GM18870 (cell line): ENCODE measurements at regions not wholly inside any gene's neighbourhood (a gene's known extent, or its start where the extent isn't known, plus 50 kb on each side); places are given as distances from the start of the nearest gene placed in this dataset.
"Not testable (repeated sequence)": the region's sequence is repeated elsewhere in the genome, so short reads cannot be mapped to it uniquely, and the experiment has no call there.

Experiments
- ATAC-seq: cut with Tn5 transposase; IDR thresholded peaks from one replicate; pipeline ENCODE4 v1.9.1; 2021; ENCODE audit warnings: moderate library complexity; ENCODE audit not compliant: unreplicated experiment

- not testable (repeated sequence) for ATAC-seq
Observed at GRCh38 chr1:120941066-120941465, 51.5 kb downstream of the PPIAL4A start.

DNA sequence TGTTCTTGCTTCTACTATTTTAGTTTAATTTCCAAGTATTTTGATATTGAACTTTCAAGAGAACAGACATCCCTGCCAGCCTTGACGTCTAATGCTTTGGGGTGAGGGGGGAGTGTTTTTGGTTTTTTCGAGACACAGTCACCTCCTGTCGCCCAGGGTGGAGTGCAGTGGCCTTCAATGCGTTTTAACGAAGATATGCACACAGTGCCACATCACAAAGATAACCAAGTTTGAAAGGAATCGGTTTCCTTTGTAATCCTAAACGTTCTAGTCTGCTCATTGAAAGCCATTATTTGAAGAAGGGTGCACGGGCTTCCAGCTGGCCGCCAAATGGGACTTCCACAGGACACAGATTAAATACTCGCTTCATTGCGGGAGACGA lies 52.3 kb downstream of the PPIAL4A start:
- not testable (repeated sequence) for ATAC-seq

GRCh38 chr1:120942218-120942944 lies 52.8 kb downstream of the PPIAL4A start:
- peak; percentile 75 for ATAC-seq

- not testable (repeated sequence) for ATAC-seq
Observed at GRCh38 chr1:120942945-120943319, 53.4 kb downstream of the PPIAL4A start.

GRCh38 chr1:120944691-120945090 lies 55.1 kb downstream of the PPIAL4A start:
- not testable (repeated sequence) for ATAC-seq

DNA sequence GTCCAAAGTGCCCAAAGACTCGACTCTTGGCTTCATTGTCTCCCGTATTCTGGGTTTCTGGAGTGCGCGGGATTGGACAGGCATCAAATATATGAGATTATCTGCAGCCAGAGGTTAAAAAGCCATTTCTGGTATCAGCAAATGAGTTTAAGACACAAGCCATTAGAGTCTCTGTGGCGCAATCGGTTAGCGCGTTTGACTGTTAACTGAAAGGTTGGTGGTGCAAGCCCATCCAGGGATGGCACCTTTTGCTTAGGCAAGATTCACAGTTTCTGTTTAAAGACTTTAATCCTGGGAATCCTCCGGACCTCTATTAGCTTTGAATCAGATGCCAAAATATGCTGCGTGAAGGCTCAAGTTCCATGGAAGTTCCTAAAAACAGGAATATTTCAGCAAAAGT lies 55.6 kb downstream of the PPIAL4A start:
- ATAC-seq = not testable (repeated sequence)

DNA sequence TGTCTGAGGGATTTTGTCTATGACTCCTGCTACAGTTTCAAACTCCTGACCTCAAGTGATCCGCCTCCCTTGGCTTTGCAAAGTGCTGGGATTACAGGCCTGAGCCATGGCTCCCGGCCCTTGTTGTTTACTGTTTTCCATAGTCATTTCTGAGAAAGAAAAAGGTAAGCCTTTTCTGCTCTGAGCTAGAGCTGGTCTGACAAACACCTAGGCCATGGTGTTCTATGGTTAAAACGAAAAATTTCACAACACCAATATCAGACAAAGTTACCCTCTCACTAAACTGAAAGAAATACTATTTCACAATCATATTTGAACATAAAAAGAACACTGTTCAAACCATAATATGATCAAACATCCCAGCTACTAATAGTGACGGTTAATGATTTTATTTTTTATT lies 57.5 kb downstream of the PPIAL4A start:
- ATAC-seq = not testable (repeated sequence)

DNA sequence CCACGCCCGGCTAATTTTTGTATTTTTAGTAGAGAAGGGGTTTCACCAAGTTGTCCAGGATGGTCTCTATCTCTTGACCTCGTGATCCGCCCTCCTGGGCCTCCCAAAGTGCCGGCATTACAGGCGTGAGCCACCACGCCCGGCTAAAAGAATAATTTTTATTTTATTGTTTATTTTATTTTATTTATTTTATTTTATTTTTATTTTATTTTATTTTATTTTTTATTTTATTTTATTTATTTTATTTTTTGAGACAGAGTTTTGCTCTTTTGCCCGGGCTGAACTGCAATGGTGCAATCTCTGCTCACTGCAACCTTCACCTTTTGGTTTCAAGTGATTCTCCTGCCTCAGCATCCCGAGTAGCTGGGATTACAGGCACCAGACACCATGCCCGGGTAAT lies 60.2 kb downstream of the PPIAL4A start:
- not testable (repeated sequence) for ATAC-seq

GRCh38 chr1:120950633-120951032 lies 61.1 kb downstream of the PPIAL4A start:
- not testable (repeated sequence) for ATAC-seq

DNA sequence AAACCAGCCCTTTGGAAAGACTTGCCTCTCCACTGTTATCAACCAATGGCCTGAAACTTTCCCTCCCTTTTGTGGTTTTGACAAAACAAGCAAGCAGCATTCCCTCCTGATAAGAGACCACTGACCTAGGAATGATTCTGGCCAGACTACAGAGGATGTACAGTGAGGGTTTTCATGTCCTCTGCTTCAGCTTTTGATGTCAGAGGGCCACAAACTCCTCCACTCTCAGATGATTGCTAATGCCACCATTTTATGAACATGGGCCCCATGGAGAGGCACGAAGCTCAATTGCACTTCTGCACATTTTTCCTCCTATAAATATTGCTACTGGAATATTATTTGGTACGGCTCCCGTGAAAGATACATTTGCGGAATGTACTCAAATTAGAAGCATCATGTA lies 61.5 kb downstream of the PPIAL4A start:
- ATAC-seq = not testable (repeated sequence)

DNA sequence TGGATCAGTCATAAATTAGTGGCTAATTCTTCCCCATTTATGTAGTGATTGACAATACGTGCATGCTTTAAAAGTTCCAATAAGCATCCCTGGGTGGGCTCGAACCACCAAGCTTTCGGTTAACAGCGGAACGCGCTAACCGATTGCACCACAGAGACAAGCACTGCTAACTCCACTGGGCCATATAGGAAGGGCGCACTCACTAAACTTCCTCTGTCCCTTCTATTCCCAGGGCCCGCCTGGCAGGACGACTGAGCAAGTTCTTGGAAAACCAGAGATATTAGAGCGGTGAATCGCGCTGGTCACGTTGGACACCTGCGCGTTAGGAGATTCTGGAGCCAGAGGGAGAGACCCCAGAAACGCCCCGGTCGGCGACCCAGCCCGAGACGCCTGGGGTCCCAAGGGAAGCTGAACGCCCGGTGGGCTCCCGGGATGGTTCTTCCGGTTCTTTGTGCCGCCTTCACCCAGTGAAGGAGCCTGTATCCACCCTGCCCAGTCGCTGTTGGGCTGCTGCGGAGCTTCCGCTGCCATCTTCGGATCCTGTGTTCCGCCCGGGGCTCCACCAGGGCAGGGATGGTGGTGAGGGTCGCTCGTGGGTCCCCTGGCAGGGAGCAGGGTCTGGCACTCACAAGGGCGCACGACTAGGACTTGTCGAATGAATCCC lies 62.8 kb downstream of the PPIAL4A start:
- ATAC-seq = not testable (repeated sequence)

GRCh38 chr1:120952871-120953265 lies 63.3 kb downstream of the PPIAL4A start:
- ATAC-seq = not testable (repeated sequence)

DNA sequence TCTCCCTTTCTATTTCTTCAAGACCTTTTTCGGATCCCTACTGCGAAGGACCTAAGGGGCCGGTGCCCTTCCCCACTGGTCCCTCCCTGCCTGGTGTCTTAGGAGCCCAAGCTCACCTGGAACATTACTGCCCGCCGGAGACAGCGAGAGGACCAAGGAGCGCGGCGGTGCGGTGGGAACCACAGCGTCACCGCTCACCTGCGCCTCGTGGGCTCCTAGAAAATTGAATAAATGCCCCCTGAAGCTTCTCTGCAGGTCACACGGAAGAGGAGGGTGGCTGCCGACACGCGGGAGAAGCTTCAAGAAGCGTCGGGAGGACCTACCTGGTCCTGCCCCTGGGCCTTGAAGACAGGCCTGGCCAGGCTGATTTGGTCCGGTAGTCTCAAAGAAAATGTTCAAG lies 65.2 kb downstream of the PPIAL4A start:
- no peak for ATAC-seq

DNA sequence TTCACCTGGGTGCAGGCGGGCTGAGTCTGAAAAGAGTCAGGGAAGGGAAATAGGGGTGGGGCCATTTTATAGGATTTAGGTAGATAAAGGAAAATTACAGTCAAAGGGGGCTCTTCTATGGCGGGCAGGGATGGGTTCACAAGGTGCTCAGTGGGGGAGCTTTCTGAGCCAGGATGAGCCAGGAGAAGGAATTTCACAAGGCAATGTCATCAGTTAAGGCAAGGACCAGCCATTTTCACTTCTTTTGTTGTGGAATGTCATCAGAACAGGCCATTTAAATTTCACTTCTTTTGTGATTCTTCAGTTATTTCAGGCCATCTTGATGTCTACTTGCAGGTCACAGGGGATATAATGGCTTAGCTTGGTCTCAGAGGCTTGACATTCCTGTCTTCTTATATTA lies 66.4 kb downstream of the PPIAL4A start:
- not testable (repeated sequence) for ATAC-seq

GRCh38 chr1:120966018-120966417 lies 76.4 kb downstream of the PPIAL4A start:
- not testable (repeated sequence) for ATAC-seq

GRCh38 chr1:120972863-120973262 lies 83.3 kb downstream of the PPIAL4A start:
- ATAC-seq = not testable (repeated sequence)

DNA sequence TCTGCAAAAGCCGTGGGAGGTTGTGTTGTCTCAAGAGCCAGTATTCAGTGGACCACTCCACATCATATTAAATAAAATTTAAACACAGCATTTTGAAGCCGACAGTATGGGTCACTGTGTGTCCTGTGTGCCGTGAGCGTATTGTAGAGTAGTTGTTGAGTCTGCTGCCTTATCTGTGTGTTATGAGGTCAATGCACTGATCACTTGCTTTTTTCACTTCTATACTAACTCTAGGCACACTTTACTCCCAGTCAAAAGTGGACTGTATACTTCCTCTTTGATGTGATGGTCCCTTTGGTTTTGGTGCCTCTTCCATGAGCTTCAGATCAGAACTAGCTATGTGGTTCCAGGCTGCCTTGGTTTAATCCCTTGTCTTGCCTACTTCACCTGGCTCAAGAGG lies 84.3 kb downstream of the PPIAL4A start:
- ATAC-seq = not testable (repeated sequence)

DNA sequence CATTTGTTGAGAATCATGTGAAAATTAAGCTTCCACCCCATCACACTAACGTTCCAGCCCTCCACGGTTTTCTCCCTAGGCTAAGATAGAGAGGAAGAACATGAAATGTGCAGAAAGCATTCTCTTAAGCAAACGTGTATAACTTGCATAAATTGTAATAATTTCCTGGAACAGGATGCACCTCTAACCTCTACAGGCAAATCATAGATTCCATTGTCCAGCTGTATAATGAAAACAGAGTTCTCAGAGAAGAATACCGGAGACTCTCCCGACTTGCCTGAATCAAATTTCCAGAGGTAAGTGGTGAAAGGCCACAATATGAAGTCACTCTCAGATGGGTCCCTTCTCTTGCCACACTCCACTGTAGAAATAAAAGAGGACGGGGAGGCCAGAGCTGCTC lies 87.7 kb downstream of the PPIAL4A start:
- ATAC-seq = not testable (repeated sequence)

GRCh38 chr1:120981489-120982094 lies 92.0 kb downstream of the PPIAL4A start:
- ATAC-seq = not testable (repeated sequence)

DNA sequence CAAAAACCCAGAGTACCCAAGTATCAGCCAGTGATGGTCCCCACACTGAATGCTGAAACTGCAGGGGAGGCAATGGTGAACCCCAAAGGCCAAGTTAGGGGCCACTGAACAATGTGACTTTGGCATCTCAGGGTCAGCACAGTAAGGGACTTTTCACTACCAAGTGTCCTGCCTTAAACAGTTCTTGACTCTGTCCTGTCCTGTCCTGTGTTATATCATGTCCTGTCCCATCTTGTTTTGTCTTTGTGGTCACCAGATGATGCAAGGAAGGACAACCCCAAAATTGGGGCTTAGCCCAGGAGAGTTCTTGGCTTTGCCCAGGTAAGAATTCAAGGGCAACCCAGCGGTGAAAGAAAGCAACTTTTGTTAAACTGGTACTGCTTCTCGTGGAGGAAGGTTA lies 105.0 kb downstream of the PPIAL4A start:
- ATAC-seq = not testable (repeated sequence)

DNA sequence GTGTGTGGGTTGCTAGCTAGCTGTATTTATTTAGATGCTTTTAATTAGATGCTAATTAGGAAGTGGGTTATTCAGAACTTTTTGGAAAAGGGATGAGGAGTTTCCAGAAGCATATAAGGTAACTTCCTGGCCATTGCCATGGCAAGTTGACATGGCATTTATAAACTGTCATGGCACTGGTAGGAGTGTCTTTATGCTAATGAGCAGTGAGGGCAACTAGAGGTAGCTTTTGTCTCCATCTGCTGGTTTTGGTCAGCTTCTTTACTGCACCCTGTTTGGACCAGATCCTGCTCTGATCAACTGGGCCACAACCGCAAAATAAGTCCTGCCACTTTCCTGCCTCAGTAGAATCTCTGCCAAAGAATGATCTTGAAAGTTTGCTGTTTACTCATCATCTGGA lies 105.5 kb downstream of the PPIAL4A start:
- peak; percentile 50 for ATAC-seq
